HG03378 (cell line): ENCODE measurements at regions not wholly inside any gene's neighbourhood (a gene's known extent, or its start where the extent isn't known, plus 50 kb on each side); places are given as distances from the start of the nearest gene placed in this dataset.

ENCODE experiments used
- ATAC-seq: cut with Tn5 transposase; IDR thresholded peaks from one replicate; pipeline ENCODE4 v1.9.1; 2021; ENCODE audit warnings: mild to moderate bottlenecking, moderate library complexity; ENCODE audit not compliant: unreplicated experiment

- no peak for ATAC-seq
Observed at GRCh38 chr7:32200646-32201045, 130.4 kb upstream of the PDE1C start.

DNA sequence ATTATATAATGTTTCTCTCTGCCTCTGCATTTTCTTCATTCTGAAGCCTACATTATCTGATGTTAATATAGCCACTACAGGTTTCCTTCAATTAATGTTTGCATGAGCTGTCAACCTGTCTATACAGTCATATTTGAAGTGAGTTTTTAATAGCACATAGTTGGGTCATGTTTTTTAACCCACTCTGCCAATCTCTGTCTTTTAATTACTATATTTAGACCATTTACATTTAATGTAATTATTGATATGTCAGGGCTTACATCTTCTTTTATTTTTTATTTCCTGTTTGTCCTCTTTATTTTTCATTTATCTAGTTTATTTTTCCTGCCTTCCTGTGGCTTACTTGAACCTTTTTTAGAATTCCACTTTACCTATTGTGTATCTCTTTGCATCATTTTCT lies 124.3 kb upstream of the PDE1C start:
- no peak for ATAC-seq

- no peak for ATAC-seq
Observed at GRCh38 chr7:32191305-32191704, 121.1 kb upstream of the PDE1C start.

GRCh38 chr7:32179567-32179966 lies 109.4 kb upstream of the PDE1C start:
- ATAC-seq, result no peak

- no peak for ATAC-seq
Observed at GRCh38 chr7:32178677-32179366, 108.6 kb upstream of the PDE1C start.

DNA sequence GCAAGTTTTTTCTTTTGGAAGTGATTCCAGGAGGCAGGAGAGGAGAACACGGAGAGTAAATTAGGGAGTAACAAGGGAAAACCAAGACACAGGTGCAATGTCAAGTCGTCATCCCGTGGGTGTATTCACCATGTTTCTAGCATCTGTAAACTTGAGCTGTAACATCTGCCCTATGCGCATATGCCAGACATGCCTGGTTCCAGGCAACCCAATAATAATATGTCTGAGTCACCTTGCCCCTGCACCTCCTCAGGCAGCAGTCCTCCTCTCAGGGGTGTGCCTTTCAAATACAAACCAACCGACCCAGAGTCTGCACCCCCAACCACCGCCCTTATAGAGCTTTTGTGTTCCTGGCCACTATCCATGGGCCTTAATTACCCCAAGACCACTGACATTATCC lies 107.0 kb upstream of the PDE1C start:
- ATAC-seq, result no peak

GRCh38 chr7:32175099-32175498 lies 104.9 kb upstream of the PDE1C start:
- ATAC-seq, result no peak

GRCh38 chr7:32171248-32171647 lies 101.0 kb upstream of the PDE1C start:
- no peak for ATAC-seq

GRCh38 chr7:32170838-32171237 lies 100.6 kb upstream of the PDE1C start:
- no peak for ATAC-seq

- no peak for ATAC-seq
Observed at GRCh38 chr7:32169228-32169627, 99.0 kb upstream of the PDE1C start.

DNA sequence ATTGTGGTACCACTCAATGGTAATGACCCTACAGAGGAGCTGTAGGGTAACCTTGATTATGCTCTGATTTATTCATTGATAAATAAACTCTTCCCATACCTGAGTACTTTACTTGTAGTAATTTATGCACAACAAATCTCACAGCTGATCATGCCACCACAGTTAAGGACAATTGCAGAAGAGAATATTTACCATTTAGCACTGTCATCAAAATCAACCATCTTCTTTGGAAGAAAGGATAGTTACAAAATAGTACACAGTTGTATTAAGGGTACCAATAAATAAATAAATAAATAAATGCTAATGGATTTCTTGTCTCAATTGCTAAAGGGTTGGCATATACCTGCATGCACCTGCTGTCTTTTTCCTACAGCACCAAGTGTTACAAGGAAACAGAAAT lies 97.6 kb upstream of the PDE1C start:
- no peak for ATAC-seq

GRCh38 chr7:32167256-32167655 lies 97.0 kb upstream of the PDE1C start:
- no peak for ATAC-seq

- no peak for ATAC-seq
Observed at GRCh38 chr7:32164341-32164996, 94.3 kb upstream of the PDE1C start.

GRCh38 chr7:32163896-32164295 lies 93.7 kb upstream of the PDE1C start:
- ATAC-seq, result no peak

- ATAC-seq, result no peak
Observed at GRCh38 chr7:32163141-32163806, 93.1 kb upstream of the PDE1C start.

- ATAC-seq, result no peak
Observed at GRCh38 chr7:32161708-32162107, 91.5 kb upstream of the PDE1C start.

DNA sequence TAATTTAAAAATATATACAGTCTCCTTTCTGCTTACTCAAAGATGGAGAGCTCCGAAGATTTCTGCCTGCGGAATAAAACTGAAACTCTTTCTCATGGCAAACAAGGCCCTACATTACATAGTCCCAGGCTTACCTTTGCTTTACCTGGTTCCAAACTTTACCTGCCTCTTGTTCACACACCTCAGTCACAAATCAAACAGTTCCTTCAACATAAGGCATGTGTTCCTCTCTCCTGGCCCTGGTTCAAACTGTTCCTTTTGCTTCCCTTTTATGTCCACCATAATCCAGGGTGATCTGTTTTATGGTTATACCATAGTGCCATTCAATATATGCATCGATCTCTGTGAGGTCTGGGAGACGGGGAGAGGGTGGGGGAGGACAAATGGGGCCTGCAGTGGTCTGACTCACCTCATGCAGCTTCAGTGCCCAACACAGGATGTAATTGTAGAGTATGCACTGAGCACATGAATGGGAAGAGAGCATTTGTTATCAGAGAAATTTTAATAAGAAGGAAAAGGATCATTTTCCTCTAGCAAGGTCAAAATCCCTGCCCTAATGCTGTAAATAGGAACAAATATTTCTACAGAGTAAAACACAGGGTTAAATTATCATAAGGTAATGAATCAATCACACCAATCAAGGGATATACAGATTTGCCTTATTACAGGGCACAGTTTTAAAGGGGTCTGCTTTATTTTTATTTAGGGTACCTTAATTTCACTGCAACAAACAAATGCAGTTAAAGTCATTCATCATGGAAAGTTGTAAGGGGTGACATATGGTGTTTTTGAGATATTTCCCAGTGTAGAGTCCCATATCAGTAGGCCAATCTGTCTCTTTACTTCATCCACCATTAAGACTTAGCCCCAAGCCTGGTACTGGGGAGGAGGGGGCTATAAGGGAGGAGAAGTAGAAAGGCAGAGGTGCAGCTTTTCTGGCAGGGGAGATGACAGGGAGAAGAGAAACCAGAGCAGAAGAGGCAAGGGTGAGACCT lies 88.8 kb upstream of the PDE1C start:
- ATAC-seq, result no peak

GRCh38 chr7:32158076-32158475 lies 87.9 kb upstream of the PDE1C start:
- no peak for ATAC-seq

GRCh38 chr7:32155712-32156111 lies 85.5 kb upstream of the PDE1C start:
- ATAC-seq, result no peak

DNA sequence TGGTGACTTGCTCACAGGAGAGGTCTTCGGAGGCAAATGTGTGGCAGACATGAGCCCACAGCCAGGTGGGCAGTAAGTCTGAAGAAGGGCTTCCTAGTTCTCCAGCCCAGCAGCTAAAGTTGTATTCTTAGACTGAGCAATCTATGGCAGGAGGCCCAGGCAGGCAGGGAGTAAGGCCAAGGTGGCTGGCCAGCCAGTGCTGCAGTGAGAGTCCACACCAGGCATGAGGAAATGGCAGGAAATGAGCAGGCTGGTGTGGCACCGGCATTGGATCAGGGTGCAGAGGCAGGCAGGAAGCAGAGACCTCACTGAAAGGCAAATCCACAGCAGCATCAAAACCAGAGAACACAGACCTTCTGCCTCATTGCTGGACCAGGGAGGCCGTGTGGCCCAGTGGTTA lies 84.6 kb upstream of the PDE1C start:
- ATAC-seq, result no peak

DNA sequence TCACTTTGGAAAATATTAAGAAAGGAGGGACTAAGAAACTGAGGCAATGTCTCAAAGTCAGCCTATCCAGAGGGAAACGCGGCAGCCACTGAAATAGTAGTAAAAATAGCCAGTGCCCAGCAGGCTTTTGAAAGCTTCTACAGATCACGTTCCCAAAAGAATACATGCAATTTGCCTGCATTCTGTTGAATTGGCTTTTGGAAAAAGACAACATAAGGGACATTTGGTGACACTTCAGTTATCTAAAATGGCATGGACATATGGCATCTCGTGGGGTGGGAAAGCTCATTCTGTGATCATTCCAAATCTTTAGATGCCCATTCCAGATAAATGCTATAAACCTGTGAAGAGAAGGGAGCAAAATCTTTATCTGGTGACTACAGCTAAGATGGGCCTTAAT lies 82.8 kb upstream of the PDE1C start:
- ATAC-seq, result no peak
